ENCODE measurements at regions not wholly inside any gene's neighbourhood (a gene's known extent, or its start where the extent isn't known, plus 50 kb on each side); places are given as distances from the start of the nearest gene placed in this dataset.

DNA sequence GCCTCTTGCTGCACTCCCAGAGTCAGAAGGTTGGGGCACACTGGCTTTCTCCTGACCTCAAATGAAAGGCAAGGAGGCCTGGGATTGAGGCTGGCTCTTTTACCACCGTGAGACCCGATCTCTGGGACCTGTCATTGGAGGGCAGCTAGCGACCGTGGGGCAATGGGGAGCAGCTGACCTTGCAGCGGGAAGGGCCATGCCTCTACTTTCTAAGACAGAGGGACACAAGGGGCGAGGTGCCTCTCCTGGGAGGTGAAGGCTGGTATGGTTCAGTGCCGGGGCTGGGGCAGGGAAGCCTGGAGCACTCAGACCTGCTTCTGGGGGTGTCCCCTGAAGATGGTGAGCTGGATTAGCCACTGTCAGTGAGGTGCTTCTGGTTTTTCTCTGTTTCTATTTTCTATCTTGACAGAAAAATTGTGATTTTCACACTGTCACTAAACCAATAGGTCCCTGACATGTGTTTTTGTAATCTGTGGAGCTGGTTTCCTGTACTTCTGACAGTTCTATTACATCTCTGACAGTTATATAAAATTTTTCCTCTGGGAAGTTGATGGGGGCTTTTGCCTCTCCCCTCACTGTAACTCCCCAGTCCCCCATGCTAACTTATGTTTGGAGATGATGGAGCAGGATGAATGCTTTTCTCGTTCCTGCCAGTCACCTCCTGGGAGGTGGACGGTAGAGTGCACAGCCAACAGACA is 340.8 kb downstream of the RPS24 start:
- no peak for DNase-seq

DNA sequence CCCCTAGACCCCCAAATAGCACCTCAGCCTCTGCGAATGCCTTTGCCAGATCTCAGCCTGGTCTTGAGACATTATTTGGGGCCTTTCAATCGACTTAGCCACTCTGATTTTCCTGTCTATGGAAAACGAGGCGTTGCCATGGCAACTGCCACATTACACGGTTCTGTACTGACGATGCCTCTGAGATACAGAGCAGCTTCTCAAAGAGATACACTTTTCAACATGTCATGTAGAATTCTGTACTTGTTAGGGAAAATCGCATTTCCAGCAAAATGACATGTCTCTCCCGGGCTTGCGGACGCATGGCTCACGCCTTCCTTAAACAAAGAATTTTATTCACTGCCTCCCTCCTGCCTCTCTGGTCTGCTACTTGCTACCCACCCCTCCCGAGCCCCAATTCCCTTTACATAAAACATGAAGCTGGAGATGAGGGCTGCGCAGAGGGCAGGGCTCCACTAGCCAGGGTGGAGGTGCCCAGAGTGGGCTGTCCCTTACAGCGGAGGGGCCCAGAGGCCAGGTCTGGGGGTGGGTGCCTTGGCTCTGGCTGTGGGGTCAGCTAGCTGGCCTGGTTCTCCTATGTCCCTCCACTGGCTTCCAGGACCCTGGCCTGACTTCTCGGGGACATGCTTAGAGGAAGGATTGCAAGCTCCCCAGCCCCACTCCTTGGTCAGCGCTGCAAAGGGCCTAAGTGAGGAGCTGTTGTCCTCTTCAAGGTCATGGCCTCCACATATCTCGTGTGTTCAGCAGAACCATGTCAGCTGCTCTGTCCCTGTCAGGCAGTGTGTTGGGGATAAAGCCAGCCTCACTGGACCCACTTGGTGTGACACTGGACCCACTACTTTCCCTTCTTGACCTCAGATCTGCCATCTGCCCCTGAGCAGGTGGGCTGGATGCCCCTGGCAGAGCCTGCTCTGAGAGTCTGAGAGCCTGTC is 342.5 kb downstream of the RPS24 start:
- no peak for DNase-seq

DNA sequence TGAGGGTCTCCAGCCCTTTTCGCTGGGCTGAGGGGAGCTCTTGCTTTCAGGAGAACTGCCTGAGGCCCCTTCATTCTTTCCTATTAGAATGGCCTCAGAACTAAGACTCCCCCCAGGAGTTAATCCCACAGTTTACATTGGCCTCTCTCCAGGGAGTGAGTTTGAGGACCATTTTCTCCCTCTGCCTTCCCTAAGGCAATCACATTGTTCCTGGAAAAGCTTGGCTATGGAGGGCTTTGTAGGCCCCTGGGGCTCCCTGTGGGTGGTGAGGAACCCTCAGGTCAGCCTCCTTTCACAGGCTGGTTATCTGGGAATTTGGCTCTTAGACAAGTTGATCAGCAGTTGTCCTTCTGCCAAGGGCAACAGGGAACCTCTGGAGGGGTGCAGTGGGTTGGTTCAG is 343.7 kb downstream of the RPS24 start:
- DNase-seq: no peak

DNA sequence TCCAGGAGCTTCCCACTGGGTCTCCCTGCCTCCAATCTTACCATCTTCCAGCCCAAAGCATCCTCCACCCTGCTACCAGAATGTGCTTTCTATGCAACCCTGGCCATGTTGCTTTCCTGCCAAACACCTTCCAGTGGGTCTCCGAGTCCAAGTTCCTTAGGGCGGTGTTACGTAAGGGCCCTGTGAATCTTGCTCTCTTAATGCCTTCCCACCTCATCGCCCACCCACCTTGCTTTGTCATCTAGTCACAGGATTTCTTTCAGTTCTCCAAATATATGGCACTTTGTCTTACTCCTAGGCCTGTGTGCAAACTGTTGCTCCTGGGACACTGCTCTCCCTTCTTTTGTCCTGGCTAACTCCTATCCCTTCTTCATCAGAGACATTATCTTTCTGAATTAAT is 344.5 kb downstream of the RPS24 start:
- DNase-seq: no peak

DNA sequence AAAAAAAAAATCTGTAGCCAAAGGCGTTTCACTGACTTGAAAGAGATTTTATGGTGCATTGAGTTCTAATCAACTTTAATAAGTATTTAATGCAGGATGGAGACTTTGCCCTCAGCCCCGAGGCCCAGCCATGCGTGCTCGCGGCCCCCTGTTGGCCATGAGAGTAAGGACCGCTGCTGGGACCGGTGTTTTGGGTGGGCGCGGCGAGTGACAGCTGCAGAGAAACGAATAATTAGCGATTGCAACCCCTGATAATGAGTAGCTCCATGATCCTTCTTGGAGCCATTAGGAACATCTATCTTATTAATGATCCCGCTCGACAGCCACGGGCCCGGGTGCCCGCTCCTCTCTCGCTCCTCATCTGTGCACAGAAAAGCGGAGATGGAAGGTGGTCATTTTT is 347.4 kb downstream of the RPS24 start:
- no peak for DNase-seq

DNA sequence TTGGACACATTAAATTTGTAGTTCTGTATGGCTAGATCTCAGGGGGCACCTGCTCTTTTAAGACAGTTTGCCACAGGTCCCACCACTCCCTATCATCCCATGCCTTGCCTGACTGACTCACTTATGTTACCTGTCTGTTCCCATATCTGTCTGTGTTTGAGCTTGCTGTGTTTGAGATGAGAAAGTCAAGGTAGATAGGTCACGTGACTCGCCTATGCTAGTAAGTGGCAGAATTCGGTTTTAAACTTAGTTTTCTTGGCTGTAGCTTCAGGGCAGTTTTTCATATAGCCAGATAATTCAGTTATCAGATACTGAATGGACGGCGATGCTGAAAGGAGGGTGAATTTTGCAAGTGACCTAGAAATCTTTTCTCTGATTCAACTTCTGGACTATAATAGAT is 348.4 kb downstream of the RPS24 start:
- no peak for DNase-seq

DNA sequence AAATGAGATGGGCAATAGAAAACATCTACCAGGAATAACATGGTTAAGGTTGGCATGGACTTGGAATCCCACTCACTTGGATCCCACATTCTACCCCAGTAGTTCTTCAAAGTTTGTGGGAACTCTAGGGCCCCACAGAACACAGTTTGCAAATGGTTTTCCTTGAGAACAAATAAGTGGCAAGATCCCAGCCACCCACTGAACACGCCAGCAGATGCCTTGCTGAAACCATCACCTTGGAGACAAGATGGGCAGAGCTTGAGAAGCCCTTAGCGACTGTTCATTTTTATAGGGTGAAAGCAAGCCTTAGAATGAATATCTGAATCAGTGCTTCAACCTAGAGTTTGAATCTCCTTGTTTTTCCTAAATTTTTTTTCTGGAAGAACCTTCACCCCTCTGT is 349.1 kb downstream of the RPS24 start:
- no peak for DNase-seq

DNA sequence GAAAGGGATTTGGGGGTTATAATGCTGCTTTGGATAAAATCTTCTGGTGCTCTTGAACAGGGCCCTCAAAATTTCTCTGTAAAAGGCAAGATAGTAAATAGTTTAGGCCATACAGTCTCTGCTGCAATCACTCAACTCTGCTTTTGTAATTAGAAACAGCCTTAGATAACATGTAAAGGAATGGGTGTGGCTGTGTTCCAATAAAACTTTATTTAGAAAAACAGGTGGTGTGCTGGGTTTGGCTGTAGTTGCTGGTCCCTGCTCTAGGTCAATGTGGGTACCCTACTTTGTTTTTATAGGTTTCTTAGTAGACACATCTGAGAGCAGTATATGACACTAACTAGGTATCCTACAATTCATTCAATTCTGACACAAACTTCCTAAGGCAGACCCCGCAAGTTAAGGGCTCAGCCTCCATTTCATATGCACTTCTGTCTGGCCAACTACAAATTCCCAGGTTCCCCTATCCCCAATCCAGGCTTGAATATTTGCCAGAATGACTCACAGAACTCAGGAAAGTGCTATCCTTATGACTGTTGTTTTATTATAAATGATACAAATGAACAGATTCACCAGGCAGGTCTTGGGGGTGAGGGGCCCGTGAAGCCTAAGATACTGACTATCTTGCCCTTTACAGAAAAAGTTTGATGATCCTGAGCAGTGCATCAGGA is 349.9 kb downstream of the RPS24 start:
- DNase-seq: no peak

DNA sequence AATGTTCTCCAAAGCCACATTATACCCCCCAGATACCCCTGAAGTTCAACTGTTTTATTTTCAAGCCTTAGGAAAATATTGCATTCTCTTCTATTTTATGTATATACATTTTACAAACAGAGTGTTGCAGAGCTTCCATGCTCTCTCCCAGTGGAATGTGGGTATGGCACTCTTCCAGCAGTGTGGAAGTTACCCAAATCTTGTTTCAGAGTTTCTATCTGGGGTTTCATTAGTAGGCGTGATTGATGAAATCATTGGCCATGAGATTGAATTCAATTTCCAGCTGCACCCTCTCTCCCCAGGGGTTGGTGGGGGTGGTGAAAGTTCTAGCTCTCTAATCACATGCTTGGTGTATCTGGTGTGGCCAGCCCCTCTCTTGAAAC is 350.4 kb downstream of the RPS24 start:
- DNase-seq: no peak

DNA sequence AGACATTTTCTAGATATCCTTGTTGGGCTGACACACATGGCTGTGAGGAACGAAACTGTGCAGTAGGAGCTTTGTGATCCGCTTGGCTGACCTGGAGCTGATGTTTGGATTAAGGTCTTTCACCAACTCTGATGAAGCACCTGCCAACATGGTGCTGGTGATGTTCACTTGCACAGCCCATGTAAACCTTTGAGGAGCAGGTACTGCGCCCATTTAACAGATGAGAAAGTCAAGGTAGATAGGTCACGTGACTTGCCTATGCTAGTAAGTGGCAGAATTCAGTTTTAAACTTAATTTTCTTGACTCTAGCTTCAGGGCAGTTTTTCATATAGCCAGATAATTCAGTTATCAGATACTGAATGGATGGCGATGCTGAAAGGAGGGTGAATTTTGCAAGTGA is 351.9 kb downstream of the RPS24 start:
- DNase-seq: no peak

DNA sequence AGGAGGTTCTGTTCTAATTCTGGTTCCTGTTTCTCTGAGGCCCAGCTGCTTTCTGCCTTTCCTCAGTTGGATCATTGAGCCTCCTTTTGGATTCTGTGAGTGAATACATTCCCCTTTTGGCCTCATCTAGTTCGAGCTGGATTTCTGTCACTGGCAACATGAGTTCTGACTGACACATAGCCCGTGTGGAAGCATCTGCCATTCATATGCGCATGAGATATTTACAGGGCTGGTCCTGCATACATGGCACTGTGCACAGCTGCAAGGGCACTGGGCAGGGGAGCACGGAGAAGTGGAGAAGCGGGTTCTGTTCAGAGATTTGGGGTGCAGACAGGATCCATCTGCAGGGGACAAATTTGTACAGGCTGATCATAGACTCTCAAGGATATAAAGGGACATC is 352.8 kb downstream of the RPS24 start:
- no peak for DNase-seq

DNA sequence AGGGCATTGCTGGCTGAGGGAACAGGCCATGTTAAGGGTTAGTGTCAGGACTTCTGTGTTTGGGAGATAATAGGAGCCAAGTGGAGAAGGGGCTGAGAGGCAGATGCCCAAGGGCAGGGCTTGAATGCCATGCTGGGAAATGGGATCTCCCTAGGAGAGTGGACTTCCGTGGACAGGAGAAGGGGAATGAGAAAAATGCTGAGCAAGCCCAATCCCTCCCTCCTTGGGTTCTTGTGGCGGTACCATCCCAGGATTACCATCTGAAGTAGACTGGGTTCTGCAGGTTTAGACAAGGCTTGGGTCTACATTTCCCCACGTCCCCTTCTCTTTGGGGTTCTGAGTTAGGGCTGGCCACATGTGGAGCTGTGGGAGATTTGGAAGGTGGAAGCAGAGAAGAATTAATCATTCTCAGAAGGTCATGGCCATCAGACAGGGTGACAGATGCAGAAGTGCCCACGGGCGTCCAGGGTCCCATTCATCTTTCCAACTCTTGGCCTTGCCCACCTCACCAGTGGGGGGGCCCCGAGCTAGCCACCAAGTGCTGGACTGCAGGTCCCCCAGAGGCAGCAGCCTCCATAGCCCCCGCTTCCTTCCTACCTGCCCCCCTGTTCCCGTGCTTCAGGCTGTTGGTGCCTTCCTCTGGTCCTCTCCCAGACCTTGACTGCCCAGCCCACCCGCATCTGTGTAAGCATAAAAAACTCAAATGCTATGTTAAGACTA is 354.8 kb downstream of the RPS24 start:
- DNase-seq: no peak

DNA sequence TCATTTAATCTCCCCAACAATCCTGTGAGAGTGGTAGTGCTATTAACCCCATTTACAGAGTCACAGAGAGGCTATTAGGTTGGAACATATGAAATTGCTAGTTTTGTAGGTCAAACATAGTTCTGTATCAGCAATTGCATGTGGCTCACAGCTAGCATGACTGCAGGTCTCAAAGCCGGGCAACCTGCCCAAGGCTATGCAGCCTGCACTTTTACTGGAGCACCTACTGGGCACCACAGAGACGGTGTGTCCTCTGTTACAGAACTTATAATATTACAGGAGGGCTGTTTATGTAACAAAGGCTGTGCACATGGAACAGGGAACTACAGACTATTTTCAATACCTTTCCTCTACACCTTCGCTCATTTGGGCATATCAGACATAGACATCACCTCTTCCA is 355.8 kb downstream of the RPS24 start:
- no peak for DNase-seq

DNA sequence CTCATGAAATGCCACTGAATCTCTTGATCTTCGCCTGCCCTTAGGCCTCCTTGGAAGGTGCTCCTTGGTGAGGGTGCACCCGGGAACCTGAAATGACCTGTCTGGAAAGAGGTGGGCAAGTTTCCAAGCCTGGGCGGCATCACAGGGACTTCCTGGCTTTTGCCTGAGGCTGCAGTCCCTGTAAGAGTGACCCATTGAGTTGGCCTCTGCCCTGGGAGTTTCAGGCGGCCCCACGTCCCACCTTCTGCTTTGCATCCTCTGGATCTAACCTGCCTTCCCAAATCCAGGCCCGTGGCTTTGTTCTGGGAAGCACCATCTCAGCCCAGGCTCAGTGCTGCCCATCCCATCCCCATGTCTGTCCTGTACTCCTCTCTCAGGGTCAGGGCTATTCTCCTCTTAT is 356.4 kb downstream of the RPS24 start:
- no peak for DNase-seq

DNA sequence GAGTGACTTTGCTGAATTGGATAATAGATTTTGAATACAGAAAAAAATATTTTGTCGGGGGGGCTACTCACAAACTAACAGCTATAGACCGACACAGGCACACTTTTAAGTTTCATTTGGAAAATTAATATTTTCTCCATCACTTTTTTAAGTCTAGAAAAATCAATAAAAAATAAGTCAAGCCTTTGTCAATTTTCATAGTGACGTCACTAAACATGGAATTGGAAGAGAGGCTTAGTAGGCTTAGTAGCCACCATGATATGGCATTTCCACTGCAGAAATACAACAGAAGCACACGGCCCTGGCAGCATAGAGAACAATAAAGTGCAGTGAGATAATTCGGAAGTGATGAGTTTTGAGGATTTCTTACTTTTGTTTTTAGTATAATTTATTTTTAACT is 357.2 kb downstream of the RPS24 start:
- no peak for DNase-seq

DNA sequence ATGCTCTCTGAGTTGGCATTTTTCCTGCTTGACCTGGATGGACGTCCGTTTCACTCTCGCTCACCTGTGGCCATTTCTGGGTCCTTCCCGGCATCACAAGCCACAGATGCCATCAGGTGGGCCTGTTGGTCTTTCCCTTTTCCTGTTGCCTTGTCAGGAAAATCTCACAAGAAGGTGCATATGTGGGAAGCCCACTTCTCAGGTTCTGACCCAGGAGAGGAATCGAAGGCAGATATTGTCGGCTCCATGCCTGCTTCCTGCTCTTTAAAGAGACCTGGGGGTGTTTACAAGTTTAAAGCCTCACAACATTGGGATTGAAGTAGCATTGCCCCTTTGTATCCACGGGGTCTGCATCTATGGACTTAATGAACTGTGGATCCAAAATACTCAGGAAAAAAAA is 357.9 kb downstream of the RPS24 start:
- no peak for DNase-seq

DNA sequence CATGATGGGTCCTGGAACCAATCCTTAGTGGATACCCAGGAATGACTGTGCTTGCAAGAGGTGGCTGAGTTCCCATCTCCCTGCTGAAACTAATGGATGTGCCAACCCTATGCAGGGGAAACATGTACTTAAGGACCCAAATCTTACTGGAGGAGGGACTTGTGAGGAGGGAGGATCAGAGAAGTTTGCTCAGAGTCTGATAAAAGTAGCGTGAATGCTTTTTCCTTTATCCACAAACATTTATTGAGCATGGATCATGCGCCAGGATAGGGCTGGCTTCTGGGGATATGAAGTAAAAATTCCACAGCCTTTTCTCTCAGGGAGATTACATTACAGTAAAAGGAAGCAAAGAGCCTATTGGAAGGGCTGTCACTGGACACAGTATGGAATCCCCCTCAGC is 358.5 kb downstream of the RPS24 start:
- no peak for DNase-seq

DNA sequence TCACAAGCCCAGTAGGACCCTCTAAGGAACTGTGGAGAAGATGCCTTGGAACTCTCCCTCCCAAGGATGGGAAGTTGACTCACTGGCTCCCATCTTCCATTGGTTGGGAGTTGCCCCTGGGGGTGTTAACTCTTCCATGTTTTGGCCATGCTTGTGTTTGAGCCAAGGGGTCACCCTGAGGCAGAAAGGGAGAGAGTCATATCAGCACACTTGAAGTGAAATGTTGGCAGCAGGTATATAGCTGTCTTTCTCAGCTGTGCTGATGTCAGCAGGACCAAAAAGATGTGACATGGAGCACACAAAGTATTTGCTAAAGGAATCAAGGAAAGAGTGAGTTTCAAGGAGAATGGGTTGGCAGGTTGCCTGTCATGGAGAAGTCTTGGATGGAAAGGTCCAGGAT is 359.4 kb downstream of the RPS24 start:
- no peak for DNase-seq

DNA sequence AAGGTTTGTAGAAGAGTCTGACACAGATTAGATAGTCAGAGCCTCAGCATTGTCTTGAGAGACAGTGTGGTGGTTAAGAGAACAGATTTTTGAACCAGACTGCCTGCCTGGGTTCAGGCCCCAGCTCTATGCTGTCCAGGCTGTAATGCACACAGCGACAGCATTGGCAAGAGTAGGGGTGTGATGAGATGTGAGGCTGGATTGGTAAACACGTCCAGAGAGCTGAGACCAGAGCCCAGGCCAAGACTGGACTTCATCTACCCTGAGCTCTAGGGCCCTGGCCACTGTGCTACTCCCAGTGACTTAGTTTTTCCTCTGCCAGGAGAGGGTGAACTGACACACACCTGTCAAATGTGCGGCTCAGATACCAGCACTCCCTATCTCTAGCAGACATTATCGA is 360.4 kb downstream of the RPS24 start:
- DNase-seq: no peak

DNA sequence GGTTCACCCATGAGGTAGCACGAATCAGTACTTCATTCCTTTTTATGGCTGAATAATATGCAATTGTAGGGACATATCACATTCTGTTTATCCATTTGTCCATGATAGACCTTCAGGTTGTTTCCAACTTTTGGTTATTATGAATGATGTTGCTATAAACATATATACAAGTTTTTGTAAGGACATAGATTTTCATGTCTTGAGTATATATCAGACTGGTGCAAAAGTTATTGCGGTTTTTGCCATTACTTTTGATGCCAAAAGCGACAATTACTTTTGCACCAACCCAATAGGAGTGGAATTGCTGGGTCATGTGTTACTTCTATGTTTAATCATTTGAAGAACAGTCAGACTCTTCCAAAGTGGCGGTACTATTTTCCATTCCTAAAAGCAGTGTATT is 361.5 kb downstream of the RPS24 start:
- DNase-seq: no peak

DNA sequence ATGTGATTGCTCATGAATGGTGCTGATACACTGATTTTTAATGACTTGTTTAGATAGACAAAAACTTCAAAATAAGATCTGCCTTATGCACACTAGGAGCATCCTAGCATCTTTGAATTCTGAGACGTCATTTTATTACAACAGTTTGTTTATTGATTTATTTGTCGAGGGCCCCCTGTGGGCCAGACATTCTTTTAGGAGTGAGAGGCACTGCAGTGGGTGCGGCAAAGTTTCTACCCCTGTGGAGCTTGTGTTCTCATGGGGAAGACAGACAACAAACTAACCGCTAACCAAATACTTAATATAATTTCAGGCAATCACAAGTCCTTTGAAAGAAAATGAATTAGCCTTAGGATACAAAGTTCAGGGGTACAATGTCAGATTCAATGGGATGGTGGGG is 363.1 kb downstream of the RPS24 start:
- DNase-seq: no peak

DNA sequence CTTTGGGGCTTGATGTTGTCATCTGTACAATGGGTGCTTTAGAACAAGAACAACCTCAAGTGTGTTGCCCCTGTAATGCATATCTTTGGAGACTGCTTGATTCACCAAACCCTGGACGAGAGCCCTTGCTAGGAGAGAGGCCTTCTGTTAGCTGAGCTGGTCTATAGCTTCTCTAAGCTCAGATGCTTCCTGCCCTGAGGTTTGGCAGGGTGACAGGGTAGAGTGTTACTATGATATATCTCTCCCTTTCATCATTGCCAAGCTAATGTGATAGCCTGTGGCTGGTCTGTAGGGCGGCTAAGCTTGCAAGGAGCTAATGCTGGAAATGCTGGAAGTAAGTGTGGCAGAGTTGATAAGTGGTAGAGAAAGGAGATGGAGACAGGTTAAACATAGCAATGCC is 364.1 kb downstream of the RPS24 start:
- peak; percentile 24 for DNase-seq

DNA sequence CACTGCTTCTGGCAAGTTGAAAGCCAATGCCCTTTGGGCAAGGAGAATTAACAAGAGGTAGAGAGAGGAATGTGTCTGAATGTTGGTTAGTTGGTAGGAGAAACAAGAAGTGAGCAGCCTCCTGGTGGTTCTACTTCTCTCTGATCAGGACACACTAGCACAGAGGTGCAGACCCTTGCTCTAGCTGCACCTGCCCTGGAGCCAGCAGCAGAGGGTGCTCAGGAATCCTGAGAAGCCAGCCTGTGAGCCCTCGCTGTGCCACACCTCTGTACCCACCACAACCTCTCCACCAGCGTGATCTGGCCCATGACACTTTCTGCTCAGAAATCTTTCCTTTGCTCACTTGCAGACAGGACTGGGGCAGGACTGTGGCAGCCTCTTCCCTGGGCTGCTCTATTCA is 364.7 kb downstream of the RPS24 start:
- DNase-seq: no peak
